Activated CD8-positive, alpha-beta T cell treated with anti-CD3 and anti-CD28 coated beads for 36 hours (primary cell): ENCODE measurements at regions not wholly inside any gene's neighbourhood (a gene's known extent, or its start where the extent isn't known, plus 50 kb on each side); places are given as distances from the start of the nearest gene placed in this dataset.

Experiments
- ATAC-seq: fragments of 200-7000 bp; cut with Tn5 transposase; one replicate; pipeline ENCODE4 v1.10.0; 2021; ENCODE audit warnings: mild to moderate bottlenecking, moderate library complexity
- CTCF ChIA-PET: fragments of 350-600 bp; sonication (Branson Sonifier 250); formaldehyde crosslinking; loops from one replicate; lab custom pipeline; 2021; ENCODE audit warnings: antibody characterized with exemption; lab: Charles Lee
- POLR2A ChIA-PET: fragments of 350-600 bp; sonication (Branson Sonifier 250); formaldehyde crosslinking; loops from one replicate; lab custom pipeline; 2021; ENCODE audit warnings: antibody characterized with exemption; lab: Charles Lee
- DNase-seq: peaks from one replicate; pipeline ENCODE4 v3.0.0-alpha.2; 2020
- H3K27ac Mint-ChIP-seq: one replicate; pipeline ENCODE4 v1.8.0; 2021; ENCODE audit warnings: mild to moderate bottlenecking, mixed read lengths
- H3K27me3 Mint-ChIP-seq: one replicate; pipeline ENCODE4 v1.8.0; 2021; ENCODE audit warnings: mixed read lengths
- H3K36me3 Mint-ChIP-seq: one replicate; pipeline ENCODE4 v1.8.0; 2021; ENCODE audit warnings: low read depth, mixed read lengths
- H3K4me1 Mint-ChIP-seq: one replicate; pipeline ENCODE4 v1.8.0; 2021; ENCODE audit warnings: low read depth, mixed read lengths
- H3K4me3 Mint-ChIP-seq: one replicate; pipeline ENCODE4 v1.8.0; 2021; ENCODE audit warnings: mild to moderate bottlenecking, moderate library complexity, mixed read lengths
- H3K9me3 Mint-ChIP-seq: one replicate; pipeline ENCODE4 v1.8.0; 2021; ENCODE audit warnings: mixed read lengths
- CTCF ChIP-seq: fragments of 200-600 bp; IDR thresholded peaks from one replicate; pipeline ENCODE4 v1.8.0; 2022; ENCODE audit warnings: antibody characterized with exemption, mild to moderate bottlenecking
- intact Hi-C: fragments of 100-400 bp; cut with micrococcal nuclease; formaldehyde crosslinking; loops from one replicate; pipeline ENCODE4 v1.10.0; 2022

GRCh38 chr3:124354150-124354549 lies 362.2 kb upstream of the ROPN1 start:
- no peak for ATAC-seq
- ChIA-PET POLR2A (no interaction called here), CTCF (interaction anchor here (1.2 kb wide), 1 partner anchor 114 kb away, joined by 4 read pairs; no protein-coding TSS in a partner anchor)
- no peak for DNase-seq
- H3K27ac Mint-ChIP-seq, result no peak overlapping the region
- no peak for TF ChIP-seq CTCF
- H3K36me3 Mint-ChIP-seq, result no peaks in the 10 kb centered on the region
- no peaks in the 10 kb centered on the region for H3K4me1 Mint-ChIP-seq
- intact Hi-C loops, result loop anchor here (10.0 kb wide), 1 partner anchor 111 kb away; no protein-coding TSS in a partner anchor
- no peak overlapping the region for H3K4me3 Mint-ChIP-seq
- H3K9me3 Mint-ChIP-seq, result peaks cover 2% of the 10 kb centered on the region
- H3K27me3 Mint-ChIP-seq, result peaks cover 5% of the 10 kb centered on the region

GRCh38 chr3:124358156-124358555 lies 366.2 kb upstream of the ROPN1 start:
- peaks cover 7% of the 10 kb centered on the region for H3K27me3 Mint-ChIP-seq
- no peaks in the 10 kb centered on the region for H3K4me1 Mint-ChIP-seq
- no peaks in the 10 kb centered on the region for H3K36me3 Mint-ChIP-seq
- intact Hi-C loops, result loop anchor here (10.0 kb wide), 1 partner anchor 107 kb away; no protein-coding TSS in a partner anchor
- no peak overlapping the region for H3K4me3 Mint-ChIP-seq
- no peak for TF ChIP-seq CTCF
- H3K27ac Mint-ChIP-seq, result no peak overlapping the region
- no peak for ATAC-seq
- POLR2A ChIA-PET, result no interaction called here
- CTCF ChIA-PET, result no interaction called here
- DNase-seq, result no peak
- peaks cover 2% of the 10 kb centered on the region for H3K9me3 Mint-ChIP-seq

- intact Hi-C loops, result no loop called here
- H3K4me3 Mint-ChIP-seq, result no peak overlapping the region
- H3K36me3 Mint-ChIP-seq, result no peaks in the 10 kb centered on the region
- ChIA-PET POLR2A (no interaction called here), CTCF (no interaction called here)
- no peak for TF ChIP-seq CTCF
- H3K27ac Mint-ChIP-seq, result no peak overlapping the region
- no peaks in the 10 kb centered on the region for H3K4me1 Mint-ChIP-seq
- DNase-seq (no peak), ATAC-seq (no peak)
- H3K27me3 Mint-ChIP-seq, result peaks cover 7% of the 10 kb centered on the region
- H3K9me3 Mint-ChIP-seq, result peaks cover 2% of the 10 kb centered on the region
These were observed 368.2 kb upstream of the ROPN1 start for GRCh38 chr3:124360155-124360554.

GRCh38 chr3:124360563-124360962 lies 368.6 kb upstream of the ROPN1 start:
- TF ChIP-seq CTCF, result no peak
- intact Hi-C loops, result no loop called here
- ChIA-PET POLR2A (no interaction called here), CTCF (no interaction called here)
- Mint-ChIP-seq H3K36me3 (no peaks in the 10 kb centered on the region), H3K27me3 (peaks cover 7% of the 10 kb centered on the region), H3K4me1 (no peaks in the 10 kb centered on the region), H3K4me3 (no peak overlapping the region), H3K9me3 (peaks cover 2% of the 10 kb centered on the region), H3K27ac (no peak overlapping the region)
- ATAC-seq, result no peak
- DNase-seq, result no peak

- no peak for TF ChIP-seq CTCF
- H3K9me3 Mint-ChIP-seq, result peaks cover 2% of the 10 kb centered on the region
These were observed 368.7 kb upstream of the UMPS start for GRCh38 chr3:124361566-124361965.

More at GRCh38 chr3:124361566-124361965, 368.7 kb upstream of the UMPS start:
- no peak overlapping the region for H3K27ac Mint-ChIP-seq
- intact Hi-C loops, result no loop called here
- DNase-seq (no peak), ATAC-seq (no peak)
- no peaks in the 10 kb centered on the region for H3K4me1 Mint-ChIP-seq
- CTCF ChIA-PET, result no interaction called here
- H3K36me3 Mint-ChIP-seq, result no peaks in the 10 kb centered on the region
- peaks cover 6% of the 10 kb centered on the region for H3K27me3 Mint-ChIP-seq
- POLR2A ChIA-PET, result no interaction called here
- H3K4me3 Mint-ChIP-seq, result no peak overlapping the region
